Naive thymus-derived CD4-positive, alpha-beta T cell (primary cell): ENCODE measurements at regions not wholly inside any gene's neighbourhood (a gene's known extent, or its start where the extent isn't known, plus 50 kb on each side); places are given as distances from the start of the nearest gene placed in this dataset.
"Not testable (repeated sequence)": the region's sequence is repeated elsewhere in the genome, so short reads cannot be mapped to it uniquely, and the experiment has no call there.

ENCODE experiments used
- ATAC-seq: fragments of 150-1000 bp; cut with Tn5 transposase; 2 replicates; pipeline ENCODE4 v1.10.0; 2021; ENCODE audit warnings: mild to moderate bottlenecking, moderate library complexity
- CTCF ChIA-PET: fragments of 350-600 bp; sonication (Branson Sonifier 250); formaldehyde crosslinking; loops from one replicate; lab custom pipeline; 2021; ENCODE audit warnings: antibody characterized with exemption; lab: Charles Lee
- POLR2A ChIA-PET: fragments of 350-600 bp; sonication (Branson Sonifier 250); formaldehyde crosslinking; loops from one replicate; lab custom pipeline; 2021; ENCODE audit warnings: antibody characterized with exemption, inconsistent platforms; lab: Charles Lee
- DNase-seq, 9 donors: peaks; one replicate each; pipeline versions ENCODE4 v3.0.0 to v3.0.0-alpha.2; 2020 to 2022; ENCODE audit warnings: mixed read lengths in 1 of 9
- H3K27ac ChIP-seq: one replicate; pipeline ENCODE4 v1.7.0; 2013; ENCODE audit warnings: mild to moderate bottlenecking, low read depth, low read length, moderate library complexity
- H3K27me3 ChIP-seq, 2 donors: one replicate each; pipeline ENCODE4 v1.7.0; 2013; ENCODE audit warnings: low read length in 2 of 2, mild to moderate bottlenecking in 2 of 2, moderate library complexity in 2 of 2; ENCODE audit not compliant: control insufficient read depth in 2 of 2, insufficient read depth in 2 of 2
- H3K36me3 ChIP-seq, 3 experiments: 1 replicate in 2 of 3; 2 replicates in 1 of 3; pipeline ENCODE4 v1.7.0; 2013; ENCODE audit warnings: low read length in 3 of 3, mild to moderate bottlenecking in 3 of 3, moderate library complexity in 1 of 3; ENCODE audit not compliant: insufficient read depth in 3 of 3, control insufficient read depth in 2 of 3
- H3K4me1 ChIP-seq, 2 donors: one replicate each; pipeline ENCODE4 v1.7.0; 2013; ENCODE audit warnings: low read length in 2 of 2, mild to moderate bottlenecking in 2 of 2, moderate library complexity in 1 of 2; ENCODE audit not compliant: control insufficient read depth in 2 of 2, insufficient read depth in 2 of 2
- H3K4me3 ChIP-seq: 2 replicates; pipeline ENCODE4 v1.7.0; 2013; ENCODE audit warnings: mild to moderate bottlenecking, low read length
- H3K9me3 ChIP-seq, 3 experiments: 1 replicate in 2 of 3; 2 replicates in 1 of 3; pipeline ENCODE4 v1.7.0; 2013; ENCODE audit warnings: low read length in 3 of 3; ENCODE audit not compliant: control insufficient read depth in 2 of 3
- H3K27ac Mint-ChIP-seq, 9 donors: one replicate each; pipeline ENCODE4 v1.8.0; 2020 to 2022; ENCODE audit warnings: mixed read lengths in 9 of 9, mild to moderate bottlenecking in 8 of 9, moderate library complexity in 5 of 9, inconsistent platforms in 2 of 9
- H3K27me3 Mint-ChIP-seq, 5 donors: one replicate each; pipeline ENCODE4 v1.8.0; 2021 to 2022; ENCODE audit warnings: mixed read lengths in 5 of 5, mild to moderate bottlenecking in 1 of 5
- H3K36me3 Mint-ChIP-seq, 5 donors: one replicate each; pipeline ENCODE4 v1.8.0; 2020 to 2022; ENCODE audit warnings: mixed read lengths in 5 of 5, mild to moderate bottlenecking in 3 of 5, inconsistent platforms in 1 of 5
- H3K4me1 Mint-ChIP-seq, 7 donors: one replicate each; pipeline ENCODE4 v1.8.0; 2020 to 2022; ENCODE audit warnings: mixed read lengths in 7 of 7, mild to moderate bottlenecking in 3 of 7, inconsistent platforms in 1 of 7
- H3K4me3 Mint-ChIP-seq, 10 donors: one replicate each; pipeline ENCODE4 v1.8.0; 2020 to 2022; ENCODE audit warnings: mild to moderate bottlenecking in 10 of 10, mixed read lengths in 10 of 10, moderate library complexity in 6 of 10, inconsistent platforms in 2 of 10
- H3K9me3 Mint-ChIP-seq, 11 donors: one replicate each; pipeline ENCODE4 v1.8.0; 2020 to 2022; ENCODE audit warnings: mixed read lengths in 11 of 11, mild to moderate bottlenecking in 4 of 11, inconsistent platforms in 1 of 11, moderate library complexity in 1 of 11
- intact Hi-C, 2 donors: fragments of 100-400 bp; cut with micrococcal nuclease; formaldehyde crosslinking; loops; one replicate each; pipeline ENCODE4 v1.15.1; 2023

DNA sequence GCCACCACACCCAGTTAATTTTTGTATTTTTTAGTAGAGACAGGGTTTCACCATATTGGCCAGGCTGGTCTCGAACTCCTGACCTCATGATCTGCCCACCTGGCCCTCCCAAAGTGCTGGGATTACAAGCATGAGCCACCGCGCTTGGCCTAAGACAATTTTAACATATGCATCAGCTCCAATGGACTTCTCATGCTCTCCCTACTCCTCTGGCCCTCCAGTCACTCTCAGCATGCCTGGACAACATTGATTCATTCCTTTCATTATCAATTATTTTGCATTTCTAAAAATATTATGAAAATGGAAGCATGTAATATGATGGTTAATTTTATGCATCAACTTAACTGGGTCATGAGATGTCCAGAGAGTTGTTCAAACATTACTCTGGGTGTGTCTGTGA, 469.1 kb upstream of the TMEM132C start:
- H3K36me3 ChIP-seq, result no peaks in the 10 kb centered on the region
- ChIA-PET CTCF (no interaction called here), POLR2A (no interaction called here)
- no peak overlapping the region for H3K27ac ChIP-seq
- H3K27ac Mint-ChIP-seq, result no peak overlapping the region
- H3K4me1 Mint-ChIP-seq, result no peaks in the 10 kb centered on the region
- no peaks in the 10 kb centered on the region for H3K27me3 ChIP-seq
- no peak for DNase-seq
- H3K4me3 Mint-ChIP-seq, result no peak overlapping the region
- H3K9me3 ChIP-seq, result no peaks in the 10 kb centered on the region
- no peaks in the 10 kb centered on the region for H3K27me3 Mint-ChIP-seq
- intact Hi-C loops, result no loop called here
- no peaks in the 10 kb centered on the region for H3K36me3 Mint-ChIP-seq
- no peaks in the 10 kb centered on the region for H3K4me1 ChIP-seq
- peaks cover 0 to 13% (median 2%) of the 10 kb centered on the region in 11 donors for H3K9me3 Mint-ChIP-seq
- H3K4me3 ChIP-seq, result no peak overlapping the region
- ATAC-seq, result no peak

GRCh38 chr12:127802271-127802670, 464.7 kb upstream of the TMEM132C start:
- intact Hi-C loops, result no loop called here
- Histone ChIP-seq H3K4me1 (no peaks in the 10 kb centered on the region), H3K9me3 (no peaks in the 10 kb centered on the region), H3K27me3 (no peaks in the 10 kb centered on the region), H3K4me3 (no peak overlapping the region), H3K27ac (no peak overlapping the region), H3K36me3 (no peaks in the 10 kb centered on the region)
- H3K4me3 Mint-ChIP-seq, result no peak overlapping the region
- ATAC-seq, result no peak
- CTCF ChIA-PET, result no interaction called here
- peaks cover 0 to 8% (median 3%) of the 10 kb centered on the region in 11 donors for H3K9me3 Mint-ChIP-seq
- no peak for DNase-seq
- no peaks in the 10 kb centered on the region for H3K27me3 Mint-ChIP-seq
- no peaks in the 10 kb centered on the region for H3K36me3 Mint-ChIP-seq
- no peak overlapping the region for H3K27ac Mint-ChIP-seq
- H3K4me1 Mint-ChIP-seq, result no peaks in the 10 kb centered on the region
- POLR2A ChIA-PET, result no interaction called here

DNA sequence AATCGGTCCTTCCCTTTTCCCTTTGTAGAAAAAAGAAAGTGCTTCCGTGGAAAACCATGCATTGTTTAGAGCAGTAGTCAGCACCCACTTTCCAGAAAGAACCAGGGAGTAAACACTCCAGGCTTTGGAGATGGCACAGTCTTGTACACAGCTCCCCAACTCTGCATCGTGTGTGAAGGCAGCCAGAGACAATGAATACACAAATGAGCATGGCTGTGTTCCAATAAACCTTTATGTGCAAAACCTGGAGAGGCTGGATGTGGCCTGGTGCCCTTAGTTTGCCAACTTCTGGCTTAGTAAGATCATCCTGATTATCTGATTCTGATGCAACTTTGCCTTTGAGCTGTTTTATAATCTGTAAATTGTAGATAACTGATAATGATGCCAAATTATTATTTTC, 463.4 kb upstream of the TMEM132C start:
- no peaks in the 10 kb centered on the region for H3K27me3 Mint-ChIP-seq
- H3K4me1 Mint-ChIP-seq, result no peaks in the 10 kb centered on the region
- H3K4me3 Mint-ChIP-seq, result no peak overlapping the region
- no peaks in the 10 kb centered on the region for H3K4me1 ChIP-seq
- no peaks in the 10 kb centered on the region for H3K36me3 Mint-ChIP-seq
- no peaks in the 10 kb centered on the region for H3K9me3 ChIP-seq
- H3K9me3 Mint-ChIP-seq, result peaks cover 0 to 8% (median 3%) of the 10 kb centered on the region in 11 donors
- ChIA-PET CTCF (no interaction called here), POLR2A (no interaction called here)
- H3K27ac Mint-ChIP-seq, result no peak overlapping the region
- no peaks in the 10 kb centered on the region for H3K36me3 ChIP-seq
- DNase-seq, result no peak
- ATAC-seq, result no peak
- no peak overlapping the region for H3K27ac ChIP-seq
- intact Hi-C loops, result no loop called here
- H3K27me3 ChIP-seq, result no peaks in the 10 kb centered on the region
- no peak overlapping the region for H3K4me3 ChIP-seq

GRCh38 chr12:127809275-127809674, 457.7 kb upstream of the TMEM132C start:
- ATAC-seq (no peak), DNase-seq (no peak)
- peaks cover 0 to 4% (median 0%) of the 10 kb centered on the region in 5 donors for H3K27me3 Mint-ChIP-seq
- Histone ChIP-seq H3K27me3 (no peaks in the 10 kb centered on the region), H3K4me3 (no peak overlapping the region), H3K27ac (no peak overlapping the region), H3K9me3 (no peaks in the 10 kb centered on the region), H3K4me1 (no peaks in the 10 kb centered on the region), H3K36me3 (no peaks in the 10 kb centered on the region)
- ChIA-PET POLR2A (no interaction called here), CTCF (no interaction called here)
- intact Hi-C loops, result no loop called here
- peaks cover 0 to 17% (median 3%) of the 10 kb centered on the region in 11 donors for H3K9me3 Mint-ChIP-seq
- no peak overlapping the region for H3K27ac Mint-ChIP-seq
- no peak overlapping the region for H3K4me3 Mint-ChIP-seq
- H3K36me3 Mint-ChIP-seq, result peaks cover 0 to 3% (median 0%) of the 10 kb centered on the region in 5 donors
- no peaks in the 10 kb centered on the region for H3K4me1 Mint-ChIP-seq

- Mint-ChIP-seq H3K9me3 (peaks cover 0 to 17% (median 3%) of the 10 kb centered on the region in 11 donors), H3K27ac (no peak overlapping the region), H3K36me3 (peaks cover 0 to 3% (median 0%) of the 10 kb centered on the region in 5 donors), H3K4me1 (peaks cover 0 to 1% (median 0%) of the 10 kb centered on the region in 7 donors), H3K4me3 (no peak overlapping the region), H3K27me3 (peaks cover 0 to 4% (median 0%) of the 10 kb centered on the region in 5 donors)
- Histone ChIP-seq H3K36me3 (no peaks in the 10 kb centered on the region), H3K27me3 (no peaks in the 10 kb centered on the region), H3K4me1 (no peaks in the 10 kb centered on the region), H3K27ac (no peak overlapping the region), H3K4me3 (no peak overlapping the region), H3K9me3 (no peaks in the 10 kb centered on the region)
- DNase-seq (no peak), ATAC-seq (peak; percentile 57)
- ChIA-PET CTCF (no interaction called here), POLR2A (no interaction called here)
- intact Hi-C loops, result no loop called here
Measured at GRCh38 chr12:127810041-127810440, 456.9 kb upstream of the TMEM132C start.

- CTCF ChIA-PET, intact Hi-C loops, H3K27me3 ChIP-seq, H3K36me3 Mint-ChIP-seq, ATAC-seq, H3K36me3 ChIP-seq, POLR2A ChIA-PET, H3K27ac Mint-ChIP-seq, H3K4me3 Mint-ChIP-seq, H3K27me3 Mint-ChIP-seq, H3K27ac ChIP-seq, H3K9me3 ChIP-seq, H3K4me1 Mint-ChIP-seq, H3K4me3 ChIP-seq, H3K4me1 ChIP-seq, DNase-seq: not testable (repeated sequence)
- H3K9me3 Mint-ChIP-seq, result peaks cover 0 to 17% (median 3%) of the 10 kb centered on the region in 11 donors
Measured at GRCh38 chr12:127810459-127810858, 456.5 kb upstream of the TMEM132C start.

DNA sequence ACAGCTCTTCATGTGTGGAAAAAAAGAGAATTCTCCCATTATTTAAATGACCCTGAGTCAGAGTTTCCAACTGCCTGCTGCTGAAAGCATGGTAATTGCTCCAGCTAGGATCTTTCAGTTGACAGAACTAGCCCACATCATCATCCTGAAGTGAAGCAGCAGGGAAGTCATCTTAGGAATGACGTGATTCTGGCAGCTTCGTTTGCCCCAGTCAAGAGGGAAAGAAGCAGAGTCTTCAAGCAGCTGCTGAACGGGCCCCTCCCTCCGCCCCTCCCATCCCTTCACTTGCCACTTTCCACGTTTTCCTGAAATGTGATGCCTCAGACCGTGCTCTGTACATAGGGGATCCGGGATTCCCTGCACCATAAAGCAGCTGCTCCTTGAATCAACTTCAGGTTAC, 455.0 kb upstream of the TMEM132C start:
- Mint-ChIP-seq H3K27ac (no peak overlapping the region), H3K27me3 (peaks cover 0 to 4% (median 0%) of the 10 kb centered on the region in 5 donors), H3K36me3 (peaks cover 0 to 3% (median 0%) of the 10 kb centered on the region in 5 donors), H3K4me1 (peaks cover 0 to 1% (median 0%) of the 10 kb centered on the region in 7 donors), H3K9me3 (peaks cover 0 to 17% (median 5%) of the 10 kb centered on the region in 11 donors), H3K4me3 (no peak overlapping the region)
- no peak overlapping the region for H3K4me3 ChIP-seq
- no peaks in the 10 kb centered on the region for H3K27me3 ChIP-seq
- H3K27ac ChIP-seq, result no peak overlapping the region
- intact Hi-C loops, result no loop called here
- no peak for ATAC-seq
- no peaks in the 10 kb centered on the region for H3K9me3 ChIP-seq
- no peaks in the 10 kb centered on the region for H3K36me3 ChIP-seq
- ChIA-PET CTCF (no interaction called here), POLR2A (no interaction called here)
- no peaks in the 10 kb centered on the region for H3K4me1 ChIP-seq
- DNase-seq, result no peak
